ENCODE measurements at regions not wholly inside any gene's neighbourhood (a gene's known extent, or its start where the extent isn't known, plus 50 kb on each side); places are given as distances from the start of the nearest gene placed in this dataset.

DNA sequence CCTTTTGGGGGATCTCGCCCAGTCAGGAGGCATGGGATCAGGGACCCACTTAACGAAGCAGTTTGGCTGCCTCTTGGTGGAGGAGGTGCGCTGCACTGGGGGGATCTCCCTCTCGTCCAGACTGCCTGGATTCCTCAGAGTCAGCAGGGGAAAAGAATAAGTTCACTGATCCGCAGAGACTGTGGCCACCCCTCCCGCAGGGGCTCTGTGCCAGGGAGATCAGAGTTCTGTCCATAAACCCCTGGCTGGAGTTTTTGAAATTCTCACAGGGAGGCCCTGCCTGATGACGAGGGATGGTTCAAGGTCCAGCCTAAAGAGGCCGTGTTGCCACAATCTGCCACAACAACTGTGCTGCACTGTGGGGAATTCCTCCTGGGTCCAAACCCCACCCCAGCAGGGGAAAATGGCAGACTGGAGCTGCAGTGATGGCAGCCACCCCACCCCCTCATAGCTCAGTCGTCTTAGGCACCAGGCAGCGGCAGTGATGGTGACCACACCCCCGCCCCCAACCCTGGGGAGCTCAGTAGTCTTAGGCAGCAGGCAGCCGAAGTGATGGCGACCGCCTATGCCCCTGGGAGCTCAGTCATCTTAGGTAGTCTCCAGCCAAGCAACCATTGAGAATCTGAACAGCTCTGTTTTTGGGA, 273.8 kb upstream of the USP25 start (continued):
- no peak for TF ChIP-seq ATF7 (IDR thresholded peaks at IDR 0.05)
- no peak for TF ChIP-seq ATF7 (CRISPR knock-in tag; IDR thresholded peaks at IDR 0.05)
- TF ChIP-seq DMTF1 (CRISPR knock-in tag; IDR thresholded peaks at IDR 0.05): no peak
- no peak for TF ChIP-seq ZFP36 (IDR thresholded peaks at IDR 0.05; ENCODE audit: borderline replicate concordance, low read depth, low read length, partially characterized antibody)
- 0 out of 2 replicates have a peak, but pooled peaks have one; percentile 37 for TF ChIP-seq ZIK1 (CRISPR knock-in tag; IDR thresholded peaks at IDR 0.05; ENCODE audit: borderline replicate concordance, low read depth)
- TF ChIP-seq ZFP1 (CRISPR knock-in tag; IDR thresholded peaks at IDR 0.05): no peak
- no peak for TF ChIP-seq ZC3H4 (CRISPR knock-in tag; IDR thresholded peaks at IDR 0.05; ENCODE audit: borderline replicate concordance)
- TF ChIP-seq ZNF343 (CRISPR knock-in tag; IDR thresholded peaks at IDR 0.05): no peak
- peak; percentile 61; the same call in 1 of the 2 replicates for TF ChIP-seq ZNF724P (CRISPR knock-in tag; IDR thresholded peaks at IDR 0.05; ENCODE audit: borderline replicate concordance)
- TF ChIP-seq ZNF878 (CRISPR knock-in tag; IDR thresholded peaks at IDR 0.05): 0 out of 2 replicates have a peak, but pooled peaks have one; percentile 18
- peak; percentile 36; the same call in 1 of the 2 replicates for TF ChIP-seq ELF1 (CRISPR knock-in tag; IDR thresholded peaks at IDR 0.05)
- TF ChIP-seq ZNF232 (CRISPR knock-in tag; IDR thresholded peaks at IDR 0.05; ENCODE audit: borderline replicate concordance): 0 out of 2 replicates have a peak, but pooled peaks have one; percentile 49
- TF ChIP-seq, protein P1, sequence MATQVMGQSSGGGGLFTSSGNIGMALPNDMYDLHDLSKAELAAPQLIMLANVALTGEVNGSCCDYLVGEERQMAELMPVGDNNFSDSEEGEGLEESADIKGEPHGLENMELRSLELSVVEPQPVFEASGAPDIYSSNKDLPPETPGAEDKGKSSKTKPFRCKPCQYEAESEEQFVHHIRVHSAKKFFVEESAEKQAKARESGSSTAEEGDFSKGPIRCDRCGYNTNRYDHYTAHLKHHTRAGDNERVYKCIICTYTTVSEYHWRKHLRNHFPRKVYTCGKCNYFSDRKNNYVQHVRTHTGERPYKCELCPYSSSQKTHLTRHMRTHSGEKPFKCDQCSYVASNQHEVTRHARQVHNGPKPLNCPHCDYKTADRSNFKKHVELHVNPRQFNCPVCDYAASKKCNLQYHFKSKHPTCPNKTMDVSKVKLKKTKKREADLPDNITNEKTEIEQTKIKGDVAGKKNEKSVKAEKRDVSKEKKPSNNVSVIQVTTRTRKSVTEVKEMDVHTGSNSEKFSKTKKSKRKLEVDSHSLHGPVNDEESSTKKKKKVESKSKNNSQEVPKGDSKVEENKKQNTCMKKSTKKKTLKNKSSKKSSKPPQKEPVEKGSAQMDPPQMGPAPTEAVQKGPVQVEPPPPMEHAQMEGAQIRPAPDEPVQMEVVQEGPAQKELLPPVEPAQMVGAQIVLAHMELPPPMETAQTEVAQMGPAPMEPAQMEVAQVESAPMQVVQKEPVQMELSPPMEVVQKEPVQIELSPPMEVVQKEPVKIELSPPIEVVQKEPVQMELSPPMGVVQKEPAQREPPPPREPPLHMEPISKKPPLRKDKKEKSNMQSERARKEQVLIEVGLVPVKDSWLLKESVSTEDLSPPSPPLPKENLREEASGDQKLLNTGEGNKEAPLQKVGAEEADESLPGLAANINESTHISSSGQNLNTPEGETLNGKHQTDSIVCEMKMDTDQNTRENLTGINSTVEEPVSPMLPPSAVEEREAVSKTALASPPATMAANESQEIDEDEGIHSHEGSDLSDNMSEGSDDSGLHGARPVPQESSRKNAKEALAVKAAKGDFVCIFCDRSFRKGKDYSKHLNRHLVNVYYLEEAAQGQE (IDR thresholded peaks at IDR 0.05; ENCODE audit: borderline replicate concordance in 1 of 2, low read depth in 1 of 2, low read length in 2 of 2): peak in 1 of 2 experiments; percentile 31; a peak in 1 of 4 replicates
- TF ChIP-seq MLXIP (CRISPR knock-in tag; IDR thresholded peaks at IDR 0.05; ENCODE audit: borderline replicate concordance): 0 out of 2 replicates have a peak, but pooled peaks have one; percentile 58
- no peak for TF ChIP-seq SMARCC2 (IDR thresholded peaks at IDR 0.05)
- TF ChIP-seq ZNF574 (CRISPR knock-in tag; IDR thresholded peaks at IDR 0.05): peak; percentile 73
- TF ChIP-seq NFKBIZ (CRISPR knock-in tag; IDR thresholded peaks at IDR 0.05): no peak
- TF ChIP-seq ZNF224 (CRISPR knock-in tag; IDR thresholded peaks at IDR 0.05): peak; percentile 89; the same call in 1 of the 2 replicates
